A673 (cell line): ENCODE measurements at regions not wholly inside any gene's neighbourhood (a gene's known extent, or its start where the extent isn't known, plus 50 kb on each side); places are given as distances from the start of the nearest gene placed in this dataset.

Source experiments
- CTCF ChIP-seq: fragments of 300-800, 200-600 bp; sonication (generic); conservative IDR thresholded peaks from 2 replicates; pipeline ENCODE4 v1.5.1; 2017; ENCODE audit warnings: low read depth, mild to moderate bottlenecking, antibody characterized with exemption, low read length, moderate library complexity, mixed read lengths
- EZH2 ChIP-seq: fragments of 200-600 bp; sonication (generic); IDR thresholded peaks from 2 replicates; pipeline ENCODE4 v1.6.1; 2017; ENCODE audit warnings: borderline replicate concordance, low read depth, mild to moderate bottlenecking, mixed read lengths, antibody characterized with exemption, low read length; ENCODE audit not compliant: poor library complexity, severe bottlenecking

GRCh38 chr16:47873434-47873833 is 282.4 kb downstream of the ABCC12 start:
- TF ChIP-seq CTCF: peak; percentile 55
- no peak for TF ChIP-seq EZH2
